ENCODE measurements at regions not wholly inside any gene's neighbourhood (a gene's known extent, or its start where the extent isn't known, plus 50 kb on each side); places are given as distances from the start of the nearest gene placed in this dataset.
A peak's percentile ranks its signal among the peaks of the same experiment; 100 is the strongest.
"Not testable (repeated sequence)": the region's sequence is repeated elsewhere in the genome, so short reads cannot be mapped to it uniquely, and the experiment has no call there.

DNA sequence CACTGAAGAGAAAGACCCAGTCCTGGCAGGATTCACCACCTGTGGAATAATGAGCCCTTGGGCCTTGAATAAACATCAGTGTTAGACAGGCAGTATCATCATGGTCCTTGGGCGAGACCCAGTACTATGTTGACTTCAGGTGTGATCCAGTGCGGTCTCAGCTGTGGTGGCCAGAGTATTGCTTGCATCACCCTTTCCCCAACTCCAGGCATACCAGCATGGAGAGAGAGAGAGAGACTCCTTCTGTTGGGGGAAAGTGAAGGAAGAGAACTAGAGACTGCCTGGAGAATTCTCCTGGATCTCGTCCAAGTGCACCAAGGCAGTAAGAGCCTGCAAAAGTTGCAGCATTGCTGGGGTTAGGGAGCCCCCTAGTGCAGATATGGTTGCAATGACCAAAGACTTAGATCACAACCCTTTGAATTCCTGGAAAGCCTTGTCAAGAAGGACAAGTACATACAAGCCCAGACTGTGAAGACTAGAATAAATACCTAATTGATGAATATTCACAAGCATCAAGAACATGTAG is 61.1 kb upstream of the VAMP7 start:
- DNase-seq (ENCODE audit: low read depth, low spot score), result peak; percentile 28

DNA sequence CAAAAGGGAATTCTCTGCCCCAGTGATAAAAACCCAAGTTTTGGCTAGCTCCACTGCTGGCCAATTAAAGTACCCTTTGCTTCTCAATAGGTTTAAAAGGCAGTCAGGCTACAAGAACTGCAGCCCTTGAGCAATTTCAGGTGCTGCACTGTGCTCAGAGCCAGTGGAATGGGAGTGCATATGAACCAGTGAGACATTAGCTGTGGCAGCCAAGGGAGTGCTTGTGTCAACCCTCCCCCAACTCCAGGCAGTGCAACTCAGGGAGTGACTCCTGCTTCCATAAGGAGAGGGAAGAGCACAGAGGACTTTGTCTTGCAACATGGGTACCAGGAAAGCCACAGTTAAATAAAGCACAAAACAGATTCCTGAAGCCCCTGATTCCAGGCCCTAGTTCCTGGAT is 61.6 kb upstream of the VAMP7 start:
- DNase-seq (ENCODE audit: low read depth, low spot score), result no peak

DNA sequence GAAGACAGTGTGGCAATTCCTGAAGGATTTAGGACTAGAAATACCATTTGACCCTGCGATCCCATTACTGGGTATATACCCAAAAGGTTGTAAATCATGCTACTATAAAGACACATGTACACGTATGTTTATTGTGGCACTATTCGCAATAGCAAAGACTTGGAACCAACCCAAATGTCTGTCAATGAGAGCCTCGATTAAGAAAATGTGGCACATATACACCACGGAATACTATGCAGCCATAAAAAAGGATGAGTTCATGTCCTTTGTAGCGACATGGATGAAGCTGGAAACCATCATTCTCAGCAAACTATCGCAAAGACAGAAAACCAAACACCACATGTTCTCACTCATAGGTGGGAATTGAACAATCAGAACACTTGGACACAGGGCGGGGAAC is 66.8 kb upstream of the VAMP7 start:
- not testable (repeated sequence) for DNase-seq (ENCODE audit: low read depth, low spot score)

DNA sequence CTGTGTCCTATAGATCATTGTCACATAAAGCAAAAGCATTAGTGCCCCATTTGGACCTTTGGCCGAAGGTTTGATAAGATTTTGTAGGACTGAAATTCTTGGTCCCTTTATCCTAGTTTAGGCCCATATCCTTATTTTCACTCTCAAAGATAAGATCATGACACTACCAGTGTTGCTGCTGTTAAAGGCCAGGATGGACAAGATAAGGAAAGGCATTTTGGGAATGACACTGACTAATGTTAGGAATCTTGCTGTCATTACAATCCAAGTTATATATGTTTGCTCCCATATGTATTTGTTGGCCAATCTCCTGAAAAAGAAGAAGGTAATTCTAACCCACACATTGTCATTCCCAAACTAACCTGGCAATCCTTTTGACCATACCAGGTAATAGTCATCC is 101.3 kb upstream of the VAMP7 start:
- DNase-seq (ENCODE audit: low read depth, low spot score), result no peak

DNA sequence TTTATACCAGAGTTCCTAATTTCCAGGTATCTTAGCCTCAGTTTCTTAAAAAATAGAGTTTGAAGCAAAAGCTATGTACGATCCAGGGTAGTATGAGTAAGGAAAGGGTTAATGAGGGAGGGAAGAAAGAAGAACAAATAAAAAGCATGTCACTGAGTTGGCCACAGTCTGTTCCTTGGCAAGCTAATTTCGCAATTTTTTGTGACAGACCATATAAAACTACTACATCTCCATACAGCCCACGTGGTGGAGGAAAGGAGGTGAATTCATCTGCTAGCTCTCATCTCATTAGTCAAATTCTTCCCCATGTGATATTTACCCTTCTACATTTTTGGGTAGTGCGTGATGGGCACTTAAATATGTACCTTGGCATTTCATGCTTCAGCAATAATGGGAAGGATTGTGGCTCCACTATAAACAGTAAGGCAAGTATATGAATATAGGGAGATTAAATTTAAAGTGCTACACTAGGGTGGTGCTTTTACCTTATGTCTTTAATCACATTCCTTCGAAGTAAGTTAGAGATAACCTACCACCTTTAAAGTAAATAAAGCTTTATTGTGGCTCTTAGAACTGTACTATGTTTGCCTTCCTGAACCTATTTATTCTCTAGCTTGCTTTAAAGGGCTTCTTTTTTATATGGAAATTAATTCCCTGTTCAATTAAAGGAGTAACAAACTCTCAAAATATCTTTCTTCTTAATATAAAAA is 102.1 kb upstream of the VAMP7 start:
- no peak for DNase-seq (ENCODE audit: low read depth, low spot score)

DNA sequence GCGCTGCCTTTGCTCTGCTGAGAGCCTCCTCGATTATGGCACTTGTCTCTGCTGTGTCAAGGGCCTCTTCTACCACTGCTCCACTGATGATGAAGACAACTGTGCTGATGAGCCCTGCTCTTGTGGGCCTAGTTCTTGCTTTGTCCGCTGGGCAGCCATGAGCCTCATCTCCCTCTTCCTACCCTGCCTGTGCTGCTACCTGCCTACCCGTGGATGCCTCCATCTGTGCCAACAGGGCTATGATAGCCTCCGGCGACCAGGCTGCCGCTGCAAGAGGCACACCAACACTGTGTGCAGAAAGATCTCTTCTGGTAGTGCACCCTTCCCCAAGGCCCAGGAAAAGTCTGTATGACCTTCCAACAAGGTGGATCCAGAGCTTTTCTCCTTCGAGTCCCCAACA is 106.8 kb upstream of the VAMP7 start:
- DNase-seq (ENCODE audit: low read depth, low spot score), result no peak

DNA sequence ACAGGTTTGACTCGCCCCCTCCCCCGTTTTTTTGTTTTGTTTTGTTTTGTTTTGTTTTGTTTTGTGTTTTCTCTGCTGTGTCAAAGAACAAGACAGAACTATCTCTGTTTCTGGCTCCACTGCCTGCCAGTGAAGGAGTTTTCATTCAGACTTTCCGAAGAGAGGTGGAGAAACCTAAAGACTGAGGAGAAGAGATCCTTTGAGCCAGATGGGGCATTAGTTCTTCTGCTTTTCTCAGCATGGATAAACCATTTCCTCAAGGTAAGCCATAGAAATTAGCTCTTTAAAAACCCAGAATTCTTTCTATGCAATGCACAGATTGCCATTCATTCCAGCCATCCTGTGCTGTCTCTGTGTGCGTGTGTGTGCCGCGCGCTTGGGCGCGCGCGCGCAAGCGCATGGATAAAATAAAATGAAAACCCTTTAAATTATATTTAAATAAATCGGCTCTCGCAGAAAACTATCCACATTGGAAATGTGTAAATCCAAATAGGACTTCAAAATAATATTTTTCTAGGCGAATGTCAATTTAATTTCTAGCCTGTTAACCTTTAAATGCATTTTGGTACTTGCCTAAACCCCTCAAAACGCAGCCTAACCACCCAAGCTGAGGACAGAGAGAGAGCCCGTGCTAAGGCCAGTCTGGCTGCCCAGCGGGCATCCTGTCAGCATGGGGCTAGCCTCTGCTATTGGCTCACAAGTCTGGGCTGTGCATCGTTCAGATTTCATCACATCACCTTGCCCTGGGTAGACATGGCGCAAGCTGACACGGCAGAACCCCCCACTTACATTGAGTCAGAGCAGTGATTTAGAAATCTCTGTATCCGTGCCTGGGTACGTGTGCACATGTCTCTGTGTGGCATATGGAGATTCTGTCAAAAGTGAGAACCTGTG is 113.0 kb upstream of the VAMP7 start:
- DNase-seq (ENCODE audit: low read depth, low spot score), result no peak

DNA sequence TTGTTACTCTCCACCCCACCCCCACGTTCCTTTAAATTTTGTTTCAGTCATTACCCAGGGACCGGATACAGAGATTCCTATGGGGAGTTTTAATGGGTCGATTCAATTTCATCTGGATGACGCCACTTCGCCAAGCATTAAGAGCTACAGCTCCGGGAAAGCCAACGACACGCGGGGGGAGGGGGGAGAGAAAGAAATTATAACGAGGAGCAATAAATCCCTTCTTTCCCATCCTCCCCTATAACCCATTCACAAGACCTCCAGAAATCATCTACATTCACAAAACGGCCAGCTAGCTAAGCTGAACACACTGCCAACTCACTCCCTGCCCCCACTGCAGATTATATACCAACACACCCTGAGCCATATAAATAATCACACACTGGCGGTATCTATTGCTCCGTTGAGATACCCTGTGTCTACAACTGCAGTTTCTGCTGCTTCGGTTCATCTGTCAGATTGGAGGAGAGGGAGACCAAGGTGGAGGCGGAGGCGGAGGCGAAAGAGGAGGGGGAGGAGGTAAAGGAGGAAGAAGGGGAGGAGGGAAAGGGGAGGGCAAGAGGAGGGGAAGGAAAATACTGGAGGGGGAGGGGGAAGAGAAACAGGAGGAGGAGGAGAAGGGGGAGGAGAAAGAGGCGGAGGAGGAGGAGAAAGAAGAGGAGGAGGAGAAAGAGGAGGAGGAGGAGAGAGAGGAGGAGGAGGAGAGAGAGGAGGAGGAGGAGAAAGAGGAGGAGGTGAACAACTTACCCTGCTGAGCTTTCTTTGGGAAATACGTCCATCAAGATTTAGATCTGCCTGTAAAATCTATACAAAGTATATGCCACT is 113.9 kb upstream of the VAMP7 start:
- peak; percentile 56 for DNase-seq (ENCODE audit: low read depth, low spot score)

DNA sequence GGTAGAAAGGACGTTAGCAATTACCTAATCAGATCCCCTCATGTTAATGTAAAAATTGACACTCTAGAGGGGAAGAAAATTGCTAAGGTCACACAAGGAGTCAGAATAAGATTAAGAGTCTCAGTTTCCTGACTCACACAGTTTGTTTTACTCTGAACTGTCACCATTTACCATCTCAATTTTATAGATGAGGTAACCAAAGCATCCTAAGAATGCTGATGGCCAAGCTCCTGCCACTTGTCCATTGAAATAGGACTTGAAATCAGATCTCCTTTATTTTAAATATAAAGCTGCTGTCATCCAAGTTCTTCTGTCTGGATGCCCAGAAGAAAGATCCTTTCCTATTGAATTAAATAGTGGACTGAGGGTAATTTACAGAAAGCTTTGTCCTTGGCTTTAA is 114.8 kb upstream of the VAMP7 start:
- no peak for DNase-seq (ENCODE audit: low read depth, low spot score)

DNA sequence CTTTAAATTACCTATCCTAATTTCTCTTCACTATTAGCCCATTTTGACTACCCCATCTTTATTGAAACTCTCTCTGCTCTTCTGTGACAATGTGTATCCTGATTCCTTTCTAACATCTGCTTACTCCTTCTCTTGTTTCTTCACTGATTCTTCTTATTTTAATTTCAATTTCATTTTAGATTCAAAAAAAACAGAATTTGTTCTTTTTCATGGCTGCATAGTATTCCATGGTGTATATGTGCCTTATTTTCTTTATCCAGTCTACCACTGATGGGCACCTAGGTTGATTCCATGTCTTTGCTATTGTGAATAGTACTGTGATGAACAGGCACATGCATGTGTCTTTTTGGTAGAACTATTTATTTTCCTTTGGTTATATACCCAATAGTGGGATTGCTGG is 120.0 kb upstream of the VAMP7 start:
- no peak for DNase-seq (ENCODE audit: low read depth, low spot score)

DNA sequence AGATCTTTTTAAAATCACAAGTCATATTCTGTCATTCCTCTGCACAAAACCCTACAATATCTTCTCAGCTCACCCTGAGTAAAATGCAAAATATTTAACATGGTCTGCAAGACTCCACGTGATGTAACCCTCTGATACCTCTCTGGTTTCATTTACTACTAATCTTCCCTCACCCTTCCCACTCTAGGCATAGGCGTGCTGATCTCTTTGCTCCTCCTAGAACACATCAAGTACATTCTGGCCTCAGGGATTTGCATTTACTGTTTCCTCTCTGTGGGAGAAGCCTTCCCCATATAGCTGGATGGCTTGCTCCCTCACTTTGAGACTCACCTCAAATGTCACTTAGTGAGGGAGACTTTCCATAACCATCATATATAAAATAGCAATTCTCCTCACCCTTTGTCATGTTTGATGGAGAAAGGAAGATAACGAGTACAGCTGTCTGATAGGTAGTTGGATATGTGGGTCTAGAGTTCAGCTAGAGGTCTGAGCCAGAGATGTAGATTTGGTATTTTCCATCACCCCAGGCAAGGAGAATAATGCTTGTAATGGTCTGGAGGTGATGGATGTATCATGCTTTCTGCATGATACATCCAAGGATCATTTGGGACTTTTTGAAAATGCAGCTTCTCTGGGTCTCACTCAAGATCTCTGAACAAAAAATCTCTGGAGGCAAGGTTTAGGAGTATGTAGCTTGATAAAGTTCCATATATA is 123.9 kb upstream of the VAMP7 start:
- no peak for DNase-seq (ENCODE audit: low read depth, low spot score)

DNA sequence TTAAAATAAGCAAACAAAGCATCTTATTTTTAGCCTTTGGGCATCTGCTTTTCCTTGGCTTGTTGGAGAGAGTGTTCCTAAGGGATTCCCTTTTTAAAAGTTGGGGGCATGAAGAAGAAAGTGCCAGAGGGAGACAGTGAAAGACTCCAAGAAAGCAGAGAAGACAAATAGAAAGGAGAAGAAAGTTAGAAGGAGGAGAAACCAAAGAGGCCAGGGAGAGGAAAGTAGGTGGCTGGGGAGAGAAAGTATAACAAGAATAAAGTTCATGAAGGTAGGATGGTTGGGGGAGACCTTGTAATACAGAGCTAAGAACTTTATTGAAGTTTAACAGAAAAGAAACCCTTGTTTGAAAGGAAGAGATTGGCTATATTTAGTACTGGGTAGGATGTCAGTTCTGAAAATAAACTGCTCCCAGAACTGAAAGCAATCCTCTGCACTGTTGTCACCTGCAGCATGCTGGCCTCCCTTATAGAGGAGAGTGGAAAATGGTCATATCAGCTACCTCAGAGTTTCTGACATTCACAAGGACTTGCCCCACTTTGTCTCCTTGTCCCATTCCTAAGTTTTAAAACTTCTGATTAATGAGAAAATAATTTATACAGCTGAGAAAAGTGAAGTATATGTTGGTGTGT is 125.3 kb upstream of the VAMP7 start:
- DNase-seq (ENCODE audit: low read depth, low spot score), result no peak

DNA sequence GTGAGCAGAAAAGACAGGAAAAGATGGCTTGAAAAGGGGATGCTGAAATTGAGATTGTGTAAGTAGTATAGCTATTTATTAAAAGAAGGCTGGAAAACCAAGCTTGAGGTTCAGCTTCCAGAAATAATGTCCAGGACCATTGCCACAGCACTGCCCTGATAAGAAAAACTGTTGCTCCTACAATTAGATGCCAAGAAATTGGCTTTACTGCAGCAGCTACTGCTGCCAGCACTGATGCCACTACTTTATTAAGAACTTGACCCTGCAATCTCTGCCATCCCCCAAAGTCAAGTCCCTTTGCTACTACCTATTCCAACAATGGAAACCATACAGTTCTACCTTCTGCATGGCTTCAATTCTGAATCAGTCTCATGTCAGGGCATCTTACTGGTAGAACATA is 130.0 kb upstream of the VAMP7 start:
- no peak for DNase-seq (ENCODE audit: low read depth, low spot score)

DNA sequence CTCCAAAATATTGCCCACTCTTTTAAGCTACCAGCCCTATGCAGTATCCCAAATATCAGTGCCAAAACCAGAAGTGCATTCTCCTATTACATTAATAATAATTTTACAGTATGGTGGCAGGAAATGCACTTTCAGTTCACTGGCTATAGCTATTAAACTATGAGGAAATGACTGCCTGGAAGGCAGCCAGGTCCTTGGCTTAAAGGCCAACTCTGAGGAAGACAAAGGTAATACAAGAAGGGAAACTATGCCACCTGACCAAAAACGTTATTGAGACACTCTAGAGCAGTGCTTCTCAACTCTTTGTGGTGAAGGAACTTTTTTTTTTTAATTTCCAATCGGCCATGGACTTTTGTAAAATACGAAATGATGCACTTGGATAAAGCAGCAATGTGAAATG is 133.6 kb upstream of the VAMP7 start:
- DNase-seq (ENCODE audit: low read depth, low spot score), result no peak

DNA sequence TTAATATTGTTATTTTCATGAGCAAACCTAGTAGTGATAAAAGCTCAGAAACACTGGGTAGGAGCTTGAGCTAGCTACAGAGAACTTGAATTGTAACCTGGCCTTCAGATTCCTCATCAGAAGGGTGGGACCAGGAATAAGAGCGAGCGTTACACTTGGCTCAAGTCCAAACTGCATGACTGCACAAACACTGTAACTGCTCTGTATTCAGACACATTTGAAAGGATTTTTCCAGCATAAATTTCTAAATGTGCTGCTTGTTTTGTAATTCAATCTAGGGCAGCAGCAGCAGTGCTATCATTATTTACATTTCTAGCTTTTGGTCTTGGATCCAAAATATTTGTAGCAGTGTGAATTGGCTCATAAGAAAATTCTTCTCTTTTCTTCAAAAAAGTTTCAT is 133.0 kb upstream of the TMLHE start:
- no peak for DNase-seq (ENCODE audit: low read depth, low spot score)

DNA sequence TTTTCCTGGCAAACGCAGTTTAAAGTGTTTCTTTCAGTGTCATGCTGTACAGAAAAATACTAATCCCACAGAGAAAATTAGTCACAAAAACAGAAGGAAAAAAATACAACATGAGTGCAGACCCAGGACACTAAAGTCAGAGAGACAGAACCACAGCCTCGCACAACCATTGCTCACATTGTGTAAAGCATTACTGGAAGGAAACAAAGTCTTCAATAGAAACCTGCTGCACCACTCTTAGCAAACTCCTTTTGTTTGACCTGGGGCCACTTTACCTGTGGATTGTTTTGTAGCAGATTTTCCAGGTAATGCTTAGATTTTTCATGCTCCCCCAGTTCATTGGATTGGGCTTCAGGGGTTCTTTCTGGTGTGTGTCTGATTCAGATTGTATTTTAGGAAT is 131.8 kb upstream of the TMLHE start:
- no peak for DNase-seq (ENCODE audit: low read depth, low spot score)

DNA sequence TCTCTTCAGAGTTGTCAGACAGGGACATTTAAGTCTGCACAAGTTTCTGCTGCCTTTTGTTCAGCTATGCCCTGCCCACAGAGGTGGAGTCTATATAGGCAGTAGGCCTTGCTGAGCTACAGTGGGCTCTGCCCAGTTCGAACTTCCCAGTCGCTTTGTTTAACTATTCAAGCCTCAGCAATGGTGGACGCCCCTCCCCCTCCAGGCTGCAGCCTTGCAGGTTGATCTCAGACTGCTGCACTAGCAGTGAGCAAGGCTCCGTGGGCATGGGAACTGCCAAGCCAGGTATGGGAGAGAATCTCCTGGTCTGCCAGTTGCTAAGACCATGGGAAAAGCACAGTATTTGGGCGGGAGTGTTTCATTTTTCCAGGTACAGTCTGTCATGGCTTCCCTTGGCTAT is 115.6 kb upstream of the TMLHE start:
- DNase-seq (ENCODE audit: low read depth, low spot score), result not testable (repeated sequence)

DNA sequence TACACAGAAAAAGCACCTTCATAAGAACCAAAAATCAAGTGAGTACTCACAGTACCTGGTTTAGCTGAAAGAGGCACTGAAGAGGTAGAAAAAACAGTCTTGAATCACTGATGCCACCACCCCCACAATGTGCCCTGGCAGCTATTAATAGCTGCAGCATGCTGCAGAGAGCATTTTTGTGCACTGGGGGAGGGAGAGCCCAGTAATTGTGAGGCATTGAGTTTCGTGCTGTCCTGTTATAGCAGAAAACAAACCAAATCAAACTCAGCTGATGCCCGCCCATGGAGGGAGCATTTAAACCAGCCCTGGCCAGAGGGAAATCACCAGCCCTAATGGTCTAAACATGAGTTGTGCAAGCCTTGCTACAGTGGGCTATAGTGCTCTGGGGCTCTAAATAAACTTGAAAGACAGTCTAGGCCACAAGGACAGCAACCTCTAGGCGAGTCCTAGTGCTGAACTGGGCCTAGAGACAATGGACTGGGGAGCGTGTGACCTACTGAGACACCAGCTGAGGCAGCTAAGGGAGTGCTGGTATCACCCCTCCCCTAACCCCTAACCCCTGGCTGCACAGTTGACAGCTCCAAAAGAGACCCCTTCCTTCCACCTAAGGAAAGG is 106.3 kb upstream of the TMLHE start:
- no peak for DNase-seq (ENCODE audit: low read depth, low spot score)

DNA sequence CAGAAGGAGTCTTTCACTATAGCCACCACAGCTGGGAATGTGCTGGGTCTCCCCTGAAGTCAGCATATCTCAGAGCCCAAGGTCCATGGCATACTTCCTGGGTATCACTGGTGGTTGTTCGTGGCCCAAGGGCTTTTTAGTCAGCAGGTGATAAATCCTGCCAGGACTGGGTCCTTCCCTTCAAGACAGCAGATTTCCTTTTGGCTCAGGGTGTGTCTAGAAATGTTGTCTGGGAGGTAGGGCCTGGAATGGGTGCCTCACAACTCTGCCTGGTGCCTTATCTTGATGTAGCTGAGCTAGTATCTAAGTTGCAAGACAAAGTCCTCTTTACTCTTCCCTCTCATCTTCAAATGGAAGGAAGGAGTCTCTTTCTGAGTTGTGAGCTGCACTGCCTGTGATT is 102.4 kb upstream of the TMLHE start:
- no peak for DNase-seq (ENCODE audit: low read depth, low spot score)

DNA sequence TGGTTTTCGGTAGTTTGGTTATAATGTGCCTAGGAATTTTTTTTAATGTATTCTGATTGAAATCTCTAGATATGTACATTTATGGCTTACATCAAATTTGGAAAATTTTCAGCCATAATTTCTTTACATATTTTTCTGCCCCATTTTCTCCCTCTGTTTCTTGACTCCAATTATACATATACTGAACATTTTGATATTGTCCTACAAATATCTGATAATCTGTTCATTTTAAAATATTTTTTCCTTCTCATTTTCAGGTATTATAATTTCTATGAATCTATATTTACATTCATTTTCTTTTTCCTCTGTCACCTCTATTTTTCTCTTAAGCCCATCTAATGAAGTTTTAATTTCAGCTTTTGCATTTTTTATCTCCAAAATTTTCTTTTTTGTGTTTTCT is 82.7 kb upstream of the TMLHE start:
- DNase-seq (ENCODE audit: low read depth, low spot score), result no peak

DNA sequence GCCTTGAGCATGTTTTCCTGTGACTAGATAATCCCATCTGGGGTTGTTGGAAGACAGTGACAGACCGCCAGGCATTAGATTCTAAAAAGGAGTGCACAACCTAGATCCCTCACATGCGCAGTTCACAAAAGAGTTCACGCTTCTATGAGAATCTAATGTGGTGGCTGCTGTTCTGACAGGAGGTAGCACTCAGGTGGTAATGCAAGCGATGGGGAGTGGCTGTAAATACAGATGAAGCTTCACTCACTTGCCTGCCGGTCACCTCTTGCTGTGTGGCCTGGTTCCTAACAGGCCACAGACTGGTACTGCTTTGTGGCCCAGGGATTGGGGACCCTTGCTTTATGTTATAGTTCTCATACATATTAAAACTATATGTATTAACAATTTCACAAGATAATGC is 81.9 kb upstream of the TMLHE start:
- DNase-seq (ENCODE audit: low read depth, low spot score), result no peak
